ENCODE measurements at regions not wholly inside any gene's neighbourhood (a gene's known extent, or its start where the extent isn't known, plus 50 kb on each side); places are given as distances from the start of the nearest gene placed in this dataset.
"Not testable (repeated sequence)": the region's sequence is repeated elsewhere in the genome, so short reads cannot be mapped to it uniquely, and the experiment has no call there.

DNA sequence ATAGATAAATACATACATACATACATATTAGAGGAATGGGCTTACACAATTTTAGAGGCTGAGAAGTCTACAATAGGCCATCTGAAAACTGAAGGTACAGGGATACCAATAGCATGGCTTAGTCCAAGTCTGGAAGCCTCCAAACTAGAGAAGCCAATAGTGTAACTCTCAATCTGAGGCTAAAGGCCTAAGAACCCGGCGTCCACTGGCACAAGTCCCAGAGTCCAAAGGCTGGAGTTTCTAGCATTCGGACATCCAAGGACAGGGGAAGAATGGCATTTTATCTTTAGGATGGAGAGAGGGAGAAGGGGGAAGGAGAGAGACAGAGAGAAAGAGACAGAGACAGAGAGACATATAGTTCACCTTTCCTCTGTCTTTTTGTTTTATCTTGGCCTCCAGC is 63.7 kb upstream of the SYT4 start:
- Histone ChIP-seq H3K4me3 (ENCODE audit: low read length) (no peak overlapping the region), H3K9ac (ENCODE audit: low read depth, low read length) (no peak overlapping the region), H3K4me1 (ENCODE audit: control insufficient read depth, insufficient read depth, low read length) (no peaks in the 10 kb centered on the region), H3K27me3 (ENCODE audit: control insufficient read depth, insufficient read depth, low read length) (no peaks in the 10 kb centered on the region), H3K36me3 (ENCODE audit: insufficient read depth, low read length) (no peaks in the 10 kb centered on the region), H3K9me3 (replicated peaks; ENCODE audit: low read length) (no peaks in the 10 kb centered on the region), H3K4me2 (ENCODE audit: low read length) (no peak overlapping the region)

- Histone ChIP-seq H3K27me3 (ENCODE audit: control insufficient read depth, insufficient read depth, low read length) (no peaks in the 10 kb centered on the region), H3K9me3 (replicated peaks; ENCODE audit: low read length) (no peaks in the 10 kb centered on the region), H3K9ac (ENCODE audit: low read depth, low read length) (no peak overlapping the region), H3K4me2 (ENCODE audit: low read length) (no peak overlapping the region), H3K4me1 (ENCODE audit: control insufficient read depth, insufficient read depth, low read length) (no peaks in the 10 kb centered on the region), H3K4me3 (ENCODE audit: low read length) (no peak overlapping the region), H3K36me3 (ENCODE audit: insufficient read depth, low read length) (no peaks in the 10 kb centered on the region)
Observed at GRCh38 chr18:43350176-43350575, 72.9 kb upstream of the SYT4 start.

DNA sequence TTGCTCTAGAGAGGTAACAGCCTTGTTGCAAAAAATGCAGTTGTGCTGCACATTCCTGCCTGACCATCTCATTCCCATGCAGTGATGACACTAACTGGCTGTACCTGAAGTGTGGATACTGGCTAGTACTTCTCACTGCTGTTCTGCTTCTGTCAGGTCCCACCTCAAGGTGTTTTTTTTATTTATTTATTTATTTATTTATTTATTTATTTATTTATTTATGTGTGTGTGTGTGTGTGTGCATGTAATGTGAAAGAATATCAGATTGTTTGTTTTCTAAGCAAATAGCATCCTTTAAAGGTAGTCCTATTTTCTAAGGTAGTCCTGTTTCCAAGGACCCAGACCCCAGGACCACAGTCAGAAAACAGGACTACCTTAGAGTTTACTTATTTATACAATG is 87.2 kb upstream of the SYT4 start:
- H3K27me3 ChIP-seq (ENCODE audit: control insufficient read depth, insufficient read depth, low read length), result no peaks in the 10 kb centered on the region
- H3K36me3 ChIP-seq (ENCODE audit: insufficient read depth, low read length), result no peaks in the 10 kb centered on the region
- H3K4me3 ChIP-seq (ENCODE audit: low read length), result no peak overlapping the region
- H3K4me1 ChIP-seq (ENCODE audit: control insufficient read depth, insufficient read depth, low read length), result no peaks in the 10 kb centered on the region
- H3K4me2 ChIP-seq (ENCODE audit: low read length), result no peak overlapping the region
- no peaks in the 10 kb centered on the region for H3K9me3 ChIP-seq (replicated peaks; ENCODE audit: low read length)
- no peak overlapping the region for H3K9ac ChIP-seq (ENCODE audit: low read depth, low read length)

- Histone ChIP-seq H3K9me3 (replicated peaks; ENCODE audit: low read length) (no peaks in the 10 kb centered on the region), H3K4me1 (ENCODE audit: control insufficient read depth, insufficient read depth, low read length) (no peaks in the 10 kb centered on the region), H3K27me3 (ENCODE audit: control insufficient read depth, insufficient read depth, low read length) (no peaks in the 10 kb centered on the region), H3K4me2 (ENCODE audit: low read length) (no peak overlapping the region), H3K4me3 (ENCODE audit: low read length) (no peak overlapping the region), H3K36me3 (ENCODE audit: insufficient read depth, low read length) (no peaks in the 10 kb centered on the region), H3K9ac (ENCODE audit: low read depth, low read length) (no peak overlapping the region)
Observed at GRCh38 chr18:43367895-43368294, 90.6 kb upstream of the SYT4 start.

- not testable (repeated sequence) for H3K4me1 ChIP-seq (ENCODE audit: control insufficient read depth, insufficient read depth, low read length); H3K9me3 ChIP-seq (replicated peaks; ENCODE audit: low read length); H3K36me3 ChIP-seq (ENCODE audit: insufficient read depth, low read length); H3K4me3 ChIP-seq (ENCODE audit: low read length); H3K27me3 ChIP-seq (ENCODE audit: control insufficient read depth, insufficient read depth, low read length); H3K9ac ChIP-seq (ENCODE audit: low read depth, low read length); H3K4me2 ChIP-seq (ENCODE audit: low read length)
Observed at GRCh38 chr18:43369311-43369710, 92.0 kb upstream of the SYT4 start.

GRCh38 chr18:43372773-43373172 is 95.5 kb upstream of the SYT4 start:
- H3K27me3 ChIP-seq (ENCODE audit: control insufficient read depth, insufficient read depth, low read length), result no peaks in the 10 kb centered on the region
- no peak overlapping the region for H3K9ac ChIP-seq (ENCODE audit: low read depth, low read length)
- no peak overlapping the region for H3K4me2 ChIP-seq (ENCODE audit: low read length)
- H3K36me3 ChIP-seq (ENCODE audit: insufficient read depth, low read length), result no peaks in the 10 kb centered on the region
- H3K9me3 ChIP-seq (replicated peaks; ENCODE audit: low read length), result no peaks in the 10 kb centered on the region
- H3K4me3 ChIP-seq (ENCODE audit: low read length), result no peak overlapping the region
- no peaks in the 10 kb centered on the region for H3K4me1 ChIP-seq (ENCODE audit: control insufficient read depth, insufficient read depth, low read length)

- H3K9ac ChIP-seq (ENCODE audit: low read depth, low read length), result no peak overlapping the region
- no peaks in the 10 kb centered on the region for H3K4me1 ChIP-seq (ENCODE audit: control insufficient read depth, insufficient read depth, low read length)
- no peaks in the 10 kb centered on the region for H3K27me3 ChIP-seq (ENCODE audit: control insufficient read depth, insufficient read depth, low read length)
- H3K4me3 ChIP-seq (ENCODE audit: low read length), result no peak overlapping the region
- no peak overlapping the region for H3K4me2 ChIP-seq (ENCODE audit: low read length)
- no peaks in the 10 kb centered on the region for H3K9me3 ChIP-seq (replicated peaks; ENCODE audit: low read length)
- H3K36me3 ChIP-seq (ENCODE audit: insufficient read depth, low read length), result no peaks in the 10 kb centered on the region
Observed at GRCh38 chr18:43380104-43380672, 102.9 kb upstream of the SYT4 start.

- Histone ChIP-seq H3K4me2 (ENCODE audit: low read length) (no peak overlapping the region), H3K27me3 (ENCODE audit: control insufficient read depth, insufficient read depth, low read length) (no peaks in the 10 kb centered on the region), H3K9me3 (replicated peaks; ENCODE audit: low read length) (no peaks in the 10 kb centered on the region)
Observed at GRCh38 chr18:43382641-43383403, 105.5 kb upstream of the SYT4 start.

DNA sequence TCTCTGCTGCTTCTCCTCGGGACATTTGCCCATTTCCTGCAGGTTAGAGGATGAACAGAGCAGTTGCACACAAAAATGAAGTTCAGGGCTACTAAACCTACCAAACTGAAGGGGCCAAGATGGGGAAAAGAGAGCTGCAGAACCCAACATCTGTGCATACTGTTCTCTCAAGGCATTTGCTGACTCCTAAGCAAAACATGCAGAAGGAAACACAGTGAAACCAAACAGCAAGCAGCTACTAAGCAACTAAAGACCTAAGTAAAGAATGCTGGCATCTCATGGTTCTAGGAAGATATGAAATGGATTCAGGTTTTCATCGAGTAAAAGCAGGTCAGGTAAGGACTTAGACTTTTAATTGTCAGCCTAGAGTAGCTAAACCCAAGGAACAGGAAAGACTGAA is 111.9 kb upstream of the SYT4 start:
- H3K36me3 ChIP-seq (ENCODE audit: insufficient read depth, low read length), result no peaks in the 10 kb centered on the region
- peak overlapping the region; percentile 44 for H3K4me3 ChIP-seq (ENCODE audit: low read length)
- H3K27me3 ChIP-seq (ENCODE audit: control insufficient read depth, insufficient read depth, low read length), result no peaks in the 10 kb centered on the region
- peaks cover 8% of the 10 kb centered on the region for H3K4me1 ChIP-seq (ENCODE audit: control insufficient read depth, insufficient read depth, low read length)
- H3K4me2 ChIP-seq (ENCODE audit: low read length), result peak overlapping the region; percentile 73
- no peaks in the 10 kb centered on the region for H3K9me3 ChIP-seq (replicated peaks; ENCODE audit: low read length)
- peak overlapping the region; percentile 12 for H3K9ac ChIP-seq (ENCODE audit: low read depth, low read length)

More at GRCh38 chr18:43382641-43383403, 105.5 kb upstream of the SYT4 start:
- H3K4me1 ChIP-seq (ENCODE audit: control insufficient read depth, insufficient read depth, low read length), result no peaks in the 10 kb centered on the region
- no peak overlapping the region for H3K9ac ChIP-seq (ENCODE audit: low read depth, low read length)
- H3K36me3 ChIP-seq (ENCODE audit: insufficient read depth, low read length), result no peaks in the 10 kb centered on the region
- H3K4me3 ChIP-seq (ENCODE audit: low read length), result no peak overlapping the region

DNA sequence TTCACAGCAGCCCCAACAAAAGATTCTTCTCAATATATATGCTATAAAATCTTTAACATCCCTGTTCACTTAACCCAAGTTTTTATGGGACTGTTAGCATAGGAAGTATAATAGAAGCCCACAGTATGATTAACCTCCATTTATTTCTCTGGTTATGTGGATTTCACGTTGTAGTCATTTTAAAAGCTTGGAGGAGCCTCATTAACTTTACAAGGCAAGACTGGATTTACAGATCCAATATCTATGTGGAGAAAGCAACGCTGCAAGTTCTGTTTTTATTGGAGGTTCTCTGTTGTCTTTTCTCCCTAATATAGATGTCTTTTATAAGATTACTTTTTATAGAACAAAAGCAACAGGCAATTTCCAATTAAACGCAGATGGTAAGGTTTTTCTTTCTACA is 114.9 kb upstream of the SYT4 start:
- no peak overlapping the region for H3K9ac ChIP-seq (ENCODE audit: low read depth, low read length)
- H3K36me3 ChIP-seq (ENCODE audit: insufficient read depth, low read length), result no peaks in the 10 kb centered on the region
- H3K4me3 ChIP-seq (ENCODE audit: low read length), result no peak overlapping the region
- H3K4me2 ChIP-seq (ENCODE audit: low read length), result no peak overlapping the region
- H3K4me1 ChIP-seq (ENCODE audit: control insufficient read depth, insufficient read depth, low read length), result peaks cover 8% of the 10 kb centered on the region
- H3K27me3 ChIP-seq (ENCODE audit: control insufficient read depth, insufficient read depth, low read length), result no peaks in the 10 kb centered on the region
- H3K9me3 ChIP-seq (replicated peaks; ENCODE audit: low read length), result no peaks in the 10 kb centered on the region

DNA sequence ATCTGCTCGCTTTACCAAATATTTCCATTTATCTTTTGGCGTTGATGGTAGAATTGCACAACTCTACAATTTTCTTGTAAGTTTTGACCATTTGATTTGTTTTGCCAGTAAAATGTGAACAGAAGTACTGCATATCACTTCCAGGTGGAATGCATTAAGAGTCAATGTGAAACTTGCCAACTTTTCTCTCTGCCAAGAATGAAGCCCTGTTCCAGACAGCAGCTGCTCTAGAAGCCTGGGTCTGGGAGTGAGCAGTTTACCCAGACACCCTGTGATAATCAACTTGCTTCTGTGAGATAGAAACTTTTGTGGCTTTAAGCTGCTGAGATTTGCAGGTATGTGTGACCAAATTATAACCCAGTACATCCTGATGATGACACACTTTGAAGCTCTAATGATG is 115.9 kb upstream of the SYT4 start:
- Histone ChIP-seq H3K27me3 (ENCODE audit: control insufficient read depth, insufficient read depth, low read length) (no peaks in the 10 kb centered on the region), H3K36me3 (ENCODE audit: insufficient read depth, low read length) (no peaks in the 10 kb centered on the region), H3K9ac (ENCODE audit: low read depth, low read length) (no peak overlapping the region), H3K4me1 (ENCODE audit: control insufficient read depth, insufficient read depth, low read length) (peaks cover 8% of the 10 kb centered on the region), H3K4me2 (ENCODE audit: low read length) (no peak overlapping the region), H3K4me3 (ENCODE audit: low read length) (no peak overlapping the region), H3K9me3 (replicated peaks; ENCODE audit: low read length) (no peaks in the 10 kb centered on the region)

DNA sequence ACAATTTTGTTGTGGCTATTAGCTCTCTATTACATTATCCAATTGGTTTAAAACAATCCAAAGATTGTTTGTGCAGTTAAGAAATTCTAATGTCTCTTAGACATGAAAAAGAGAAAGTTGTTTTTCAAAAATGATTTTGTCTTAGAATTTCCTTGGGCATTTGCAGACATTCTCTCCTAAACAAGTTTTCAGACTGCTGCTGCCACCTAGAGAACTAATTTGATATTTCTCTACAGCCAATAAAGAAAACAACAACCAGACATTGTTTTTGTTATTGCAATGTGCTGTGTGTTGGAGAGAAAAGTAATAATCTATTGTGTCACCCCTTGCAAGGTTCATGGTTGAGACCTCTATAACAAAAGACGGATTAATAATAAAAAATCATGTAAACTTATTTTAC is 119.0 kb upstream of the SYT4 start:
- Histone ChIP-seq H3K9me3 (replicated peaks; ENCODE audit: low read length) (no peaks in the 10 kb centered on the region), H3K4me3 (ENCODE audit: low read length) (no peak overlapping the region), H3K4me2 (ENCODE audit: low read length) (no peak overlapping the region), H3K9ac (ENCODE audit: low read depth, low read length) (no peak overlapping the region), H3K27me3 (ENCODE audit: control insufficient read depth, insufficient read depth, low read length) (no peaks in the 10 kb centered on the region), H3K4me1 (ENCODE audit: control insufficient read depth, insufficient read depth, low read length) (no peaks in the 10 kb centered on the region), H3K36me3 (ENCODE audit: insufficient read depth, low read length) (no peaks in the 10 kb centered on the region)
